MM.1S (cell line): ENCODE measurements at regions not wholly inside any gene's neighbourhood (a gene's known extent, or its start where the extent isn't known, plus 50 kb on each side); places are given as distances from the start of the nearest gene placed in this dataset.

Experiments
- DNase-seq: peaks from one replicate; pipeline ENCODE4 v3.0.0-alpha.2; 2015
- H2AFZ ChIP-seq: fragments of 300-600 bp; sonication (generic); 2 replicates; pipeline ENCODE4 v1.6.0; 2016; ENCODE audit warnings: antibody characterized with exemption, low read length
- H3F3A ChIP-seq: fragments of 300-600 bp; sonication (generic); 2 replicates; pipeline ENCODE4 v1.6.1; 2016; ENCODE audit warnings: mild to moderate bottlenecking, antibody characterized with exemption, low read length, moderate library complexity, mixed read lengths; ENCODE audit not compliant: insufficient read depth
- H3K27ac ChIP-seq: fragments of 300-600 bp; sonication (generic); 2 replicates; pipeline ENCODE4 v1.5.1; 2016; ENCODE audit warnings: mild to moderate bottlenecking, low read length
- H3K27me3 ChIP-seq: fragments of 300-600 bp; sonication (generic); replicated peaks from 2 replicates; pipeline ENCODE4 v1.6.0; 2016; ENCODE audit warnings: low read length; ENCODE audit not compliant: insufficient read depth
- H3K36me3 ChIP-seq: fragments of 300-600 bp; sonication (generic); replicated peaks from 2 replicates; pipeline ENCODE4 v1.6.1; 2016; ENCODE audit warnings: mild to moderate bottlenecking, low read length, mixed read lengths; ENCODE audit not compliant: insufficient read depth
- H3K4me1 ChIP-seq: fragments of 300-600 bp; sonication (generic); 2 replicates; pipeline ENCODE4 v1.6.1; 2016; ENCODE audit warnings: low read length, mixed read lengths
- H3K4me2 ChIP-seq: fragments of 300-600 bp; sonication (generic); 2 replicates; pipeline ENCODE4 v1.6.0; 2016; ENCODE audit warnings: low read depth, low read length
- H3K4me3 ChIP-seq: fragments of 300-600 bp; sonication (generic); 2 replicates; pipeline ENCODE4 v1.5.1; 2016; ENCODE audit warnings: low read length, mixed read lengths
- H3K79me2 ChIP-seq: fragments of 300-600 bp; sonication (generic); 2 replicates; pipeline ENCODE4 v1.6.1; 2016; ENCODE audit warnings: mixed run types, low read length, mixed read lengths
- H3K9ac ChIP-seq: fragments of 300-600 bp; sonication (generic); 2 replicates; pipeline ENCODE4 v1.6.1; 2016; ENCODE audit warnings: low read length, mixed read lengths
- H3K9me2 ChIP-seq: fragments of 300-600 bp; sonication (generic); replicated peaks from 2 replicates; pipeline ENCODE4 v1.6.1; 2016; ENCODE audit warnings: mild to moderate bottlenecking, low read length, mixed read lengths; ENCODE audit not compliant: insufficient read depth
- H3K9me3 ChIP-seq: fragments of 300-600 bp; sonication (generic); replicated peaks from 2 replicates; pipeline ENCODE4 v1.6.1; 2016; ENCODE audit warnings: mild to moderate bottlenecking, low read length, mixed read lengths; ENCODE audit not compliant: insufficient read depth
- H4K20me1 ChIP-seq: fragments of 300-600 bp; sonication (generic); 2 replicates; pipeline ENCODE4 v1.6.1; 2016; ENCODE audit warnings: mild to moderate bottlenecking, low read length, moderate library complexity, mixed read lengths; ENCODE audit not compliant: insufficient read depth
- EZH2 ChIP-seq: fragments of 300-600 bp; sonication (generic); optimal IDR thresholded peaks from 2 replicates; pipeline ENCODE3; 2017; ENCODE audit warnings: low read depth, mild to moderate bottlenecking, antibody characterized with exemption, low read length, mixed read lengths
- EZH2phosphoT487 ChIP-seq: fragments of 300-600 bp; sonication (generic); IDR thresholded peaks from 2 replicates; pipeline ENCODE4 v1.6.1; 2018; ENCODE audit warnings: antibody characterized with exemption, low read length
- TF ChIP-seq, protein P1 (sequence below): fragments of 300-600 bp; sonication (generic); IDR thresholded peaks from 2 replicates; pipeline ENCODE4 v1.5.1; 2016; ENCODE audit warnings: antibody characterized with exemption, low read length, mixed read lengths

DNA sequence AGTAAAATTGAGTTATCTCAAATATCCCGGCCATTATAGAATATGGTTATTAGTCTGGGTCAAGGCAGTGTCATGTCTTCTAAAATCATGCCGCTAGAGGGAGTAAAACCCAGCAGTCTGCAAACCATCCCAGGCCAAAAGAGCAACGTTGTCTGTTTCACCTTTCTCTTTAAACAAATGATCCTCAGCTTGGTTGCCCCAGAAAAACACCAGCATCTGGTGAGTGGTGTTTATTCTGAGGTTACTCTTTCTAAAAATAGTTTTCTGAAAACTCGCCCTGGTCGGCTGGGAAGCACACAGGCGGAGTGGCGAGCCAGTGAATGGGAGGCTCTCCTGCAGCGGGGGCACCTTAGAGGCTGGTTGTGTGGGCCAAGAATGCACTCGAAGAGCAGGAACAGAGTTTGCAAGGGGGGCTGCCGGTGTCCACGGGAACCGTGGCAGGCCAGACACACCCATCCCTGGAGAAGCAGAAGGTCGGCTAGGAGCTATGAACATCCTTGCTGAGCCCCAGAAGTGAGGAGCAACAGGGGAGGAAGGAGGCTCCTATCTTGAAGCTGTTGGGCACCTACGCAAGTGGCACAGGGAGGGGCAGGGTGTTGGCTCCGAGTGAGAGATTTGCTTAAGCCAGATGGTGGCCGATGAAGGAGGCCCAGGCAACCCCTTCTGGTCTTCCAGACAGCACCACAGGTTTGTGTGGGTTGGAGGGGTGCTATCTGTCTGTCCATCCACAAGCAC, 297.1 kb downstream of the ETS1 start:
- no peaks in the 10 kb centered on the region for H3K9me2 ChIP-seq
- peak overlapping the region; percentile 47 for H3K4me3 ChIP-seq
- peak; percentile 94 for DNase-seq
- no peaks in the 10 kb centered on the region for H3K27me3 ChIP-seq
- H4K20me1 ChIP-seq, result no peaks in the 10 kb centered on the region
- H3K36me3 ChIP-seq, result no peaks in the 10 kb centered on the region
- H3K4me1 ChIP-seq, result peaks cover 15% of the 10 kb centered on the region
- TF ChIP-seq, protein P1, sequence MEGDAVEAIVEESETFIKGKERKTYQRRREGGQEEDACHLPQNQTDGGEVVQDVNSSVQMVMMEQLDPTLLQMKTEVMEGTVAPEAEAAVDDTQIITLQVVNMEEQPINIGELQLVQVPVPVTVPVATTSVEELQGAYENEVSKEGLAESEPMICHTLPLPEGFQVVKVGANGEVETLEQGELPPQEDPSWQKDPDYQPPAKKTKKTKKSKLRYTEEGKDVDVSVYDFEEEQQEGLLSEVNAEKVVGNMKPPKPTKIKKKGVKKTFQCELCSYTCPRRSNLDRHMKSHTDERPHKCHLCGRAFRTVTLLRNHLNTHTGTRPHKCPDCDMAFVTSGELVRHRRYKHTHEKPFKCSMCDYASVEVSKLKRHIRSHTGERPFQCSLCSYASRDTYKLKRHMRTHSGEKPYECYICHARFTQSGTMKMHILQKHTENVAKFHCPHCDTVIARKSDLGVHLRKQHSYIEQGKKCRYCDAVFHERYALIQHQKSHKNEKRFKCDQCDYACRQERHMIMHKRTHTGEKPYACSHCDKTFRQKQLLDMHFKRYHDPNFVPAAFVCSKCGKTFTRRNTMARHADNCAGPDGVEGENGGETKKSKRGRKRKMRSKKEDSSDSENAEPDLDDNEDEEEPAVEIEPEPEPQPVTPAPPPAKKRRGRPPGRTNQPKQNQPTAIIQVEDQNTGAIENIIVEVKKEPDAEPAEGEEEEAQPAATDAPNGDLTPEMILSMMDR, result peak; percentile 88
- TF ChIP-seq EZH2phosphoT487 (no peak), EZH2 (no peak)
- peaks cover 14% of the 10 kb centered on the region for H3F3A ChIP-seq
- peak overlapping the region; percentile 88 for H3K27ac ChIP-seq
- H3K4me2 ChIP-seq, result peak overlapping the region; percentile 84
- H3K9me3 ChIP-seq, result no peaks in the 10 kb centered on the region
- peak overlapping the region; percentile 56 for H2AFZ ChIP-seq
- peak overlapping the region; percentile 56 for H3K9ac ChIP-seq
- H3K79me2 ChIP-seq, result no peaks in the 10 kb centered on the region

DNA sequence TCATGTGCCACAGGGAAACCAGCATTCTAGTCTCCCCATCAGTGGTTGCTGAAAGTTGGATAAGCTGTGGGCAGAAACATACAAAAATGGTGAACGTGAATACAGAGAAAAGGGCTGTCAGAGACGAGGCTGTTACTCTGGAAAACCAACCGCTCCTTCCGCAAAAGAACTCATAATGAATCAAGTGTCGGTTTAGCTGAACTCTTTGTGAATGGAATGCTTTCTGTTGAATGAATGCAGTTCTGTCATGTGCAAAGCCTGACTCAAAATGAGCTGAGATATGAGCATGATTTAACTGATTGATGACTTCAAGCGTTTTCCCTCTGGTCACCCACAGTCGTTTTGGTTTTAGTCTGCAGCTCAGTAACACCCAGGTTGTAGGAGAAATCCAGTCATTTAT, 298.3 kb downstream of the ETS1 start:
- Histone ChIP-seq H3K4me3 (no peak overlapping the region), H3K4me1 (peaks cover 15% of the 10 kb centered on the region), H3K79me2 (no peaks in the 10 kb centered on the region), H3K4me2 (no peak overlapping the region), H3K9me2 (no peaks in the 10 kb centered on the region), H3K36me3 (no peaks in the 10 kb centered on the region), H3K27ac (no peak overlapping the region), H4K20me1 (no peaks in the 10 kb centered on the region), H3K27me3 (no peaks in the 10 kb centered on the region), H3K9me3 (no peaks in the 10 kb centered on the region), H2AFZ (no peak overlapping the region), H3K9ac (no peak overlapping the region), H3F3A (peaks cover 14% of the 10 kb centered on the region)
- no peak for DNase-seq
- no peak for TF ChIP-seq EZH2phosphoT487

DNA sequence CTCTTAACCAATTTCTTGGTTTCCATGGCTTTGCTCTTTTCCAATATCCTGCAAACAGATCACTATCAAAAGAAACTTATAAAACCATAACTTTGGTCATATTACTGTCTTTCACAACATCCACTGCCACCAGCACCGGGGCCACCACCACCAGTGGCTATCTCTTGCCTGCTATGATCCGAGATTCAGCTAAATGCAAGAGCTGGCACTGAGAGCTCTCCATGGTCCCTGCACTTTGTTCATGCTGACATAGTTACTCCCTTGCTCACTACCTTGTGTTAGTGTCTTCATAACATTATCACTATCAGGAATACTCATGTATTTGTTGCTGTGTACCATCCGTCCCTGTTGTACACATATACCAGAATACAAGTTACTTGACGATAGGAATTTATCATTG, 299.0 kb downstream of the ETS1 start:
- Histone ChIP-seq H4K20me1 (no peaks in the 10 kb centered on the region), H3K9me3 (no peaks in the 10 kb centered on the region), H3F3A (peaks cover 14% of the 10 kb centered on the region), H3K4me3 (no peak overlapping the region), H3K27ac (no peak overlapping the region), H2AFZ (no peak overlapping the region), H3K9ac (no peak overlapping the region), H3K9me2 (no peaks in the 10 kb centered on the region), H3K4me1 (peaks cover 15% of the 10 kb centered on the region), H3K27me3 (no peaks in the 10 kb centered on the region), H3K4me2 (no peak overlapping the region), H3K36me3 (no peaks in the 10 kb centered on the region), H3K79me2 (no peaks in the 10 kb centered on the region)
- no peak for DNase-seq
- no peak for TF ChIP-seq EZH2
- TF ChIP-seq EZH2phosphoT487, result no peak
- TF ChIP-seq, protein P1, result no peak

DNA sequence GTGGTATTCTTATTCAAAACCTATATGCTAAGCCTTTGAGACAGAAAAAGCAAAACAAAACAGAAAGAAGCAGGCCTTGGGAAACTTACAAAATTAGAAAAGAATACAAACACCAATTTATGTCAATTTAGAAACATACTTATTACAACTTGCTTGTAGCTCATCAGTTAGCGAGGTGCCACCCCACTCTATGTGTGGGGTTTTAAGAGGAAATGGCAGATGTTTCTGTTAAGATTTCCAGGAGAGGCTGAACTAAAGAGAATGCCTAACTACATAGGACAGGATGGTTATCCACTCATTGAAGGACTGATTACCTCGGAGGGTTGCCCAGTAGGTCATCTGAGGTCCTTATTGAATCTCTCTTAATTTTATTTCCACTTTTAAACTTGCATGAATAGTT, 302.0 kb downstream of the ETS1 start:
- H3K4me3 ChIP-seq, result no peak overlapping the region
- H3K27me3 ChIP-seq, result no peaks in the 10 kb centered on the region
- no peak overlapping the region for H2AFZ ChIP-seq
- no peaks in the 10 kb centered on the region for H3K36me3 ChIP-seq
- no peaks in the 10 kb centered on the region for H3K9me3 ChIP-seq
- TF ChIP-seq EZH2phosphoT487, result no peak
- TF ChIP-seq, protein P1, result no peak
- TF ChIP-seq EZH2, result no peak
- no peaks in the 10 kb centered on the region for H3K79me2 ChIP-seq
- H3K4me1 ChIP-seq, result peaks cover 3% of the 10 kb centered on the region; the same call in 1 of the 2 replicates
- H4K20me1 ChIP-seq, result no peaks in the 10 kb centered on the region
- no peak overlapping the region for H3K4me2 ChIP-seq
- peaks cover 6% of the 10 kb centered on the region for H3F3A ChIP-seq
- no peak overlapping the region for H3K9ac ChIP-seq
- H3K9me2 ChIP-seq, result no peaks in the 10 kb centered on the region
- H3K27ac ChIP-seq, result no peak overlapping the region
- no peak for DNase-seq
